HCT116 (cell line): ENCODE measurements at regions not wholly inside any gene's neighbourhood (a gene's known extent, or its start where the extent isn't known, plus 50 kb on each side); places are given as distances from the start of the nearest gene placed in this dataset.

Experiments
- ATAC-seq: fragments of 200-7000 bp; cut with Tn5 transposase; 2 replicates; pipeline ENCODE4 v1.9.1; 2020; ENCODE audit warnings: mild to moderate bottlenecking, moderate library complexity
- BruUV-seq: library from RNA; stranded (reverse); fragments of 400-500 nt; replicated peaks from 2 replicates; lab custom pipeline; 2021; lab: Mats Ljungman, UMichigan
- CTCF ChIA-PET: fragments of 300-600 bp; sonication (Branson Sonifier 250); formaldehyde crosslinking; loops from one replicate; lab custom pipeline; 2021; ENCODE audit warnings: antibody characterized with exemption; lab: Charles Lee
- POLR2A ChIA-PET: fragments of 300-600, 350-600 bp; sonication (Branson Sonifier 250); formaldehyde crosslinking; loops from one replicate; lab custom pipeline; 2021; ENCODE audit warnings: antibody characterized with exemption; lab: Charles Lee
- RAD21 ChIA-PET, 2 experiments: fragments of 300-600 bp; sonication (Branson Sonifier 250); formaldehyde crosslinking; loops; one replicate each; lab custom pipeline; 2023; ENCODE audit warnings: low total read pairs in 2 of 2; ENCODE audit not compliant: uncharacterized antibody in 2 of 2, unreplicated experiment in 2 of 2, low non-redundant PET in 1 of 2; lab: Charles Lee
- DNase-seq: peaks from one replicate; pipeline ENCODE4 v3.0.0-alpha.2; 2010; ENCODE audit warnings: low read depth, low spot score
- H2AFZ ChIP-seq: fragments of 200-600 bp; shearing (Covaris generic), sonication (generic); 2 replicates; pipeline ENCODE4 v1.6.1; 2017; ENCODE audit warnings: low read depth, mixed run types, mixed read lengths, antibody characterized with exemption, low read length; ENCODE audit not compliant: poor library complexity, severe bottlenecking
- H3K27ac ChIP-seq: 2 replicates; pipeline ENCODE4 v1.5.1; 2012; ENCODE audit warnings: low read depth, low read length
- H3K27me3 ChIP-seq: fragments of 200-600 bp; sonication (generic); 2 replicates; pipeline ENCODE4 v1.6.1; 2016; ENCODE audit warnings: mixed run types, low read length, mixed read lengths; ENCODE audit not compliant: insufficient read depth
- H3K36me3 ChIP-seq, 2 experiments: fragments of 200-500 bp in 1 of 2; fragments of 200-600 bp in 1 of 2; sonication (Bioruptor generic) in 1 of 2; sonication (generic) in 1 of 2; 2 replicates each; pipeline versions ENCODE4 v1.5.1 to v1.6.1; 2014 to 2016; ENCODE audit warnings: low read length in 2 of 2, inconsistent platforms in 1 of 2, mixed read lengths in 1 of 2, mixed run types in 1 of 2; ENCODE audit not compliant: insufficient read depth in 2 of 2, control insufficient read depth in 1 of 2
- H3K4me1 ChIP-seq, 2 experiments: fragments of 200-600 bp in 1 of 2; sonication (generic) in 1 of 2; 2 replicates each; pipeline versions ENCODE4 v1.5.1 to v1.6.1; 2012 to 2017; ENCODE audit warnings: low read length in 2 of 2, inconsistent platforms in 1 of 2, mild to moderate bottlenecking in 1 of 2, mixed read lengths in 1 of 2, mixed run types in 1 of 2, moderate library complexity in 1 of 2; ENCODE audit not compliant: insufficient read depth in 2 of 2, control insufficient read depth in 1 of 2
- H3K4me2 ChIP-seq: fragments of 200-600 bp; sonication (generic); 2 replicates; pipeline ENCODE4 v1.6.1; 2017; ENCODE audit warnings: mixed run types, low read length, mixed read lengths
- H3K4me3 ChIP-seq, 2 experiments: fragments of 200-600 bp in 1 of 2; sonication (generic) in 1 of 2; replicated peaks in 1 of 2; 2 replicates each; pipeline ENCODE4 v1.5.1; 2011 to 2016; ENCODE audit warnings: low read length in 2 of 2, control low read depth in 1 of 2, low read depth in 1 of 2, mild to moderate bottlenecking in 1 of 2, mixed read lengths in 1 of 2, mixed run types in 1 of 2
- H3K79me2 ChIP-seq: fragments of 200-600 bp; sonication (generic); 2 replicates; pipeline ENCODE4 v1.6.1; 2017; ENCODE audit warnings: mild to moderate bottlenecking, mixed run types, low read length, moderate library complexity, mixed read lengths; ENCODE audit not compliant: insufficient read depth
- H3K9ac ChIP-seq: fragments of 200-600 bp; sonication (generic); 2 replicates; pipeline ENCODE4 v1.6.1; 2016; ENCODE audit warnings: low read length, mixed read lengths
- H3K9me2 ChIP-seq: fragments of 200-600 bp; sonication (generic), shearing (Covaris generic); 2 replicates; pipeline ENCODE4 v1.6.1; 2017; ENCODE audit warnings: mixed run types, mild to moderate bottlenecking, moderate library complexity; ENCODE audit not compliant: insufficient read depth
- H3K9me3 ChIP-seq, 2 experiments: fragments of 200-500 bp in 1 of 2; fragments of 200-600 bp in 1 of 2; sonication (Bioruptor generic) in 1 of 2; sonication (generic) in 1 of 2; 2 replicates each; pipeline ENCODE4 v1.6.1; 2014 to 2017; ENCODE audit warnings: low read length in 2 of 2, mixed read lengths in 2 of 2, inconsistent platforms in 1 of 2, low read depth in 1 of 2, mild to moderate bottlenecking in 1 of 2, mixed run types in 1 of 2, moderate library complexity in 1 of 2; ENCODE audit not compliant: control insufficient read depth in 1 of 2, insufficient read depth in 1 of 2
- H4K20me1 ChIP-seq: fragments of 200-600 bp; sonication (generic), shearing (Covaris generic); 2 replicates; pipeline ENCODE4 v1.6.1; 2017; ENCODE audit warnings: mixed run types, mild to moderate bottlenecking, moderate library complexity; ENCODE audit not compliant: insufficient read depth
- CBX3 ChIP-seq: IDR thresholded peaks from 2 replicates; pipeline ENCODE4 v1.6.1; 2012; ENCODE audit warnings: low read depth
- CEBPB ChIP-seq: IDR thresholded peaks from 2 replicates; pipeline ENCODE4 v1.6.1; 2012; ENCODE audit warnings: low read depth
- ELF1 ChIP-seq: IDR thresholded peaks from 2 replicates; pipeline ENCODE4 v1.6.1; 2012; ENCODE audit warnings: low read depth, borderline replicate concordance
- EZH2 ChIP-seq: fragments of 200-600 bp; sonication (generic); IDR thresholded peaks from 2 replicates; pipeline ENCODE4 v1.6.1; 2017; ENCODE audit warnings: antibody characterized with exemption, mixed run types
- JUND ChIP-seq: IDR thresholded peaks from 2 replicates; pipeline ENCODE4 v1.6.1; 2012
- POLR2AphosphoS5 ChIP-seq: IDR thresholded peaks from 2 replicates; pipeline ENCODE4 v1.6.1; 2011; ENCODE audit warnings: mild to moderate bottlenecking, low read depth, low read length, moderate library complexity
- RAD21 ChIP-seq: IDR thresholded peaks from 2 replicates; pipeline ENCODE4 v1.6.1; 2012; ENCODE audit warnings: low read depth, mild to moderate bottlenecking
- SP1 ChIP-seq: IDR thresholded peaks from 2 replicates; pipeline ENCODE4 v1.6.1; 2012; ENCODE audit warnings: low read depth
- SRF ChIP-seq: IDR thresholded peaks from 2 replicates; pipeline ENCODE4 v1.6.1; 2012; ENCODE audit warnings: low read depth
- TCF7L2 ChIP-seq: IDR thresholded peaks from 2 replicates; pipeline ENCODE4 v1.7.0; 2011; ENCODE audit warnings: borderline replicate concordance, inconsistent platforms; ENCODE audit not compliant: insufficient read depth, insufficient read length; ENCODE audit errors: extremely low read depth
- YY1 ChIP-seq: IDR thresholded peaks from 2 replicates; pipeline ENCODE4 v1.6.1; 2011; ENCODE audit warnings: low read length, low read depth, moderate library complexity, mild to moderate bottlenecking; ENCODE audit not compliant: insufficient replicate concordance; ENCODE audit errors: extremely low read depth
- ZFX ChIP-seq: fragments of 450-650 bp; IDR thresholded peaks from 2 replicates; pipeline ENCODE4 v1.6.1; 2017
- intact Hi-C: fragments of 100-400 bp; cut with micrococcal nuclease; formaldehyde crosslinking; loops from 2 replicates; pipeline ENCODE4 v1.10.0; 2022
- TF ChIP-seq, protein P1 (sequence below): IDR thresholded peaks from 2 replicates; pipeline ENCODE4 v1.6.1; 2012
- TF ChIP-seq, protein P2 (sequence below): IDR thresholded peaks from 2 replicates; pipeline ENCODE4 v1.6.1; 2012
- TF ChIP-seq, protein P3 (sequence below): IDR thresholded peaks from 2 replicates; pipeline ENCODE4 v1.6.1; 2012; ENCODE audit warnings: low read depth
- TF ChIP-seq, protein P4 (sequence below), 3 experiments: fragments of 200-600 bp in 1 of 3; sonication (generic) in 1 of 3; IDR thresholded peaks in 2 of 3; conservative IDR thresholded peaks in 1 of 3; 2 replicates each; pipeline ENCODE4 v1.5.1; 2012 to 2017; ENCODE audit warnings: low read depth in 2 of 3, low read length in 2 of 3, antibody characterized with exemption in 1 of 3, borderline replicate concordance in 1 of 3, control low read depth in 1 of 3, mild to moderate bottlenecking in 1 of 3, mixed read lengths in 1 of 3, mixed run types in 1 of 3, moderate library complexity in 1 of 3; ENCODE audit not compliant: insufficient read depth in 1 of 3

DNA sequence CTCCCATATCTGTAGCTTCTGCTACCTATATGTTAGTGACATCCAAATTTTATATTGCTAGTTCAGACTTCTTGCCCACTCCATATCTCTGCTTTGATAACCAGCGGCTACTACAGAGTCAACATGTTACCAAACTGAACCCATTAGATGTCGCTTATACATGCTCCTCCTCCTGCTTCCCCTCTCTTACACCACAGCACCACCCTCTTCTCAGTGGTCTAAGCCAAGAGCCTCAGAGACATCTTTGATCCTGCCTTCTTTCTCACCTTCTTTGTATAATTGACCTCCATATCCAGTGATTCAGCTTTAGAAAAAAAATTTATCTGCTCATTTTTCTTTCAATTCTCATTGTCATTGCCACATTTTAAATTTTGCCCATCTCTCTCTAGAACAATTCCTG, 408.2 kb upstream of the TLE4 start:
- CTCF ChIA-PET = no interaction called here
- Histone ChIP-seq H3K27me3 (no peaks in the 10 kb centered on the region), H3K9ac (no peak overlapping the region), H3K4me1 (no peaks in the 10 kb centered on the region), H4K20me1 (no peaks in the 10 kb centered on the region), H3K4me2 (no peak overlapping the region), H3K36me3 (no peaks in the 10 kb centered on the region), H3K4me3 (no peak overlapping the region), H3K9me2 (no peaks in the 10 kb centered on the region), H3K79me2 (no peaks in the 10 kb centered on the region), H2AFZ (no peak overlapping the region), H3K27ac (no peak overlapping the region), H3K9me3 (no peaks in the 10 kb centered on the region)
- TF ChIP-seq YY1 (no peak), CEBPB (no peak), RAD21 (no peak), ZFX (no peak), TCF7L2 (no peak), ELF1 (no peak), CBX3 (no peak), SRF (no peak), JUND (no peak)
- TF ChIP-seq, protein P1, sequence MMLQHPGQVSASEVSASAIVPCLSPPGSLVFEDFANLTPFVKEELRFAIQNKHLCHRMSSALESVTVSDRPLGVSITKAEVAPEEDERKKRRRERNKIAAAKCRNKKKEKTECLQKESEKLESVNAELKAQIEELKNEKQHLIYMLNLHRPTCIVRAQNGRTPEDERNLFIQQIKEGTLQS = no peak
- DNase-seq = no peak
- no TSS peak for BruUV-seq
- no peak for ATAC-seq
- POLR2A ChIA-PET = no interaction called here
- intact Hi-C loops = no loop called here
- RAD21 ChIA-PET = no interaction called here

DNA sequence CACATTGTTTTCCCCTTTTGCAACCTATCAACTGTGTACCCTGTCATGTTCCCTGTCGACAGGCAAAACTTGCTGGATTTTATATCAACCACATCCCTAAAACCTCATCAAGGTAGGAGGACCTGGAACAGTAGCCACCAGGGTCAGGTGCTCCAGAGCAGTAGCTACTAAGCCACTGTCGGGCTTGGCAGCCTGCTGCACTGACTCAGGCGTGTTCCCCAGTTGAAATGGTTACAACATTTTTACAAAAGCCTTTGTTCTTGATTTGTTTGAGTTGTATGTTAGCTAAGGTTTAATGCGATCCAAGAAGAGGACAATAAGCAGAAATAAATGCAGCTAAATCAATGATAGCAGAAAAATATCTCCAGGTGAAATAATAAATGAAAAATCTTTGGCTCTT, 407.4 kb upstream of the TLE4 start:
- intact Hi-C loops = no loop called here
- no peaks in the 10 kb centered on the region for H3K36me3 ChIP-seq
- H3K4me1 ChIP-seq = no peaks in the 10 kb centered on the region
- CTCF ChIA-PET = no interaction called here
- no peak overlapping the region for H2AFZ ChIP-seq
- H3K79me2 ChIP-seq = no peaks in the 10 kb centered on the region
- H3K9ac ChIP-seq = no peak overlapping the region
- H3K4me3 ChIP-seq = no peak overlapping the region
- ATAC-seq = no peak
- BruUV-seq = no TSS peak
- POLR2A ChIA-PET = no interaction called here
- no peaks in the 10 kb centered on the region for H3K9me3 ChIP-seq
- no peaks in the 10 kb centered on the region for H3K27me3 ChIP-seq
- no peaks in the 10 kb centered on the region for H3K9me2 ChIP-seq
- no peaks in the 10 kb centered on the region for H4K20me1 ChIP-seq
- RAD21 ChIA-PET = no interaction called here
- no peak overlapping the region for H3K4me2 ChIP-seq
- no peak for DNase-seq
- no peak overlapping the region for H3K27ac ChIP-seq
- TF ChIP-seq SRF (no peak), POLR2AphosphoS5 (no peak), EZH2 (no peak), ZFX (no peak), JUND (no peak), ELF1 (no peak), CEBPB (no peak), SP1 (no peak)
- TF ChIP-seq, protein P2, sequence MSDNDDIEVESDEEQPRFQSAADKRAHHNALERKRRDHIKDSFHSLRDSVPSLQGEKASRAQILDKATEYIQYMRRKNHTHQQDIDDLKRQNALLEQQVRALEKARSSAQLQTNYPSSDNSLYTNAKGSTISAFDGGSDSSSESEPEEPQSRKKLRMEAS = no peak
- TF ChIP-seq, protein P3, sequence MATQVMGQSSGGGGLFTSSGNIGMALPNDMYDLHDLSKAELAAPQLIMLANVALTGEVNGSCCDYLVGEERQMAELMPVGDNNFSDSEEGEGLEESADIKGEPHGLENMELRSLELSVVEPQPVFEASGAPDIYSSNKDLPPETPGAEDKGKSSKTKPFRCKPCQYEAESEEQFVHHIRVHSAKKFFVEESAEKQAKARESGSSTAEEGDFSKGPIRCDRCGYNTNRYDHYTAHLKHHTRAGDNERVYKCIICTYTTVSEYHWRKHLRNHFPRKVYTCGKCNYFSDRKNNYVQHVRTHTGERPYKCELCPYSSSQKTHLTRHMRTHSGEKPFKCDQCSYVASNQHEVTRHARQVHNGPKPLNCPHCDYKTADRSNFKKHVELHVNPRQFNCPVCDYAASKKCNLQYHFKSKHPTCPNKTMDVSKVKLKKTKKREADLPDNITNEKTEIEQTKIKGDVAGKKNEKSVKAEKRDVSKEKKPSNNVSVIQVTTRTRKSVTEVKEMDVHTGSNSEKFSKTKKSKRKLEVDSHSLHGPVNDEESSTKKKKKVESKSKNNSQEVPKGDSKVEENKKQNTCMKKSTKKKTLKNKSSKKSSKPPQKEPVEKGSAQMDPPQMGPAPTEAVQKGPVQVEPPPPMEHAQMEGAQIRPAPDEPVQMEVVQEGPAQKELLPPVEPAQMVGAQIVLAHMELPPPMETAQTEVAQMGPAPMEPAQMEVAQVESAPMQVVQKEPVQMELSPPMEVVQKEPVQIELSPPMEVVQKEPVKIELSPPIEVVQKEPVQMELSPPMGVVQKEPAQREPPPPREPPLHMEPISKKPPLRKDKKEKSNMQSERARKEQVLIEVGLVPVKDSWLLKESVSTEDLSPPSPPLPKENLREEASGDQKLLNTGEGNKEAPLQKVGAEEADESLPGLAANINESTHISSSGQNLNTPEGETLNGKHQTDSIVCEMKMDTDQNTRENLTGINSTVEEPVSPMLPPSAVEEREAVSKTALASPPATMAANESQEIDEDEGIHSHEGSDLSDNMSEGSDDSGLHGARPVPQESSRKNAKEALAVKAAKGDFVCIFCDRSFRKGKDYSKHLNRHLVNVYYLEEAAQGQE = no peak
- TF ChIP-seq, protein P4, sequence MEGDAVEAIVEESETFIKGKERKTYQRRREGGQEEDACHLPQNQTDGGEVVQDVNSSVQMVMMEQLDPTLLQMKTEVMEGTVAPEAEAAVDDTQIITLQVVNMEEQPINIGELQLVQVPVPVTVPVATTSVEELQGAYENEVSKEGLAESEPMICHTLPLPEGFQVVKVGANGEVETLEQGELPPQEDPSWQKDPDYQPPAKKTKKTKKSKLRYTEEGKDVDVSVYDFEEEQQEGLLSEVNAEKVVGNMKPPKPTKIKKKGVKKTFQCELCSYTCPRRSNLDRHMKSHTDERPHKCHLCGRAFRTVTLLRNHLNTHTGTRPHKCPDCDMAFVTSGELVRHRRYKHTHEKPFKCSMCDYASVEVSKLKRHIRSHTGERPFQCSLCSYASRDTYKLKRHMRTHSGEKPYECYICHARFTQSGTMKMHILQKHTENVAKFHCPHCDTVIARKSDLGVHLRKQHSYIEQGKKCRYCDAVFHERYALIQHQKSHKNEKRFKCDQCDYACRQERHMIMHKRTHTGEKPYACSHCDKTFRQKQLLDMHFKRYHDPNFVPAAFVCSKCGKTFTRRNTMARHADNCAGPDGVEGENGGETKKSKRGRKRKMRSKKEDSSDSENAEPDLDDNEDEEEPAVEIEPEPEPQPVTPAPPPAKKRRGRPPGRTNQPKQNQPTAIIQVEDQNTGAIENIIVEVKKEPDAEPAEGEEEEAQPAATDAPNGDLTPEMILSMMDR (IDR thresholded peaks at IDR 0.05 in 2 of 3, conservative IDR thresholded peaks at IDR 0.05 in 1 of 3; ENCODE audit: borderline replicate concordance in 1 of 3, insufficient read depth in 1 of 3, low read depth in 2 of 3, low read length in 2 of 3) = no peak
